ENCODE measurements at regions not wholly inside any gene's neighbourhood (a gene's known extent, or its start where the extent isn't known, plus 50 kb on each side); places are given as distances from the start of the nearest gene placed in this dataset.

- Histone ChIP-seq H3K27ac (ENCODE audit: low read length) (no peak overlapping the region), H3K4me1 (ENCODE audit: control insufficient read depth, insufficient read depth, low read length) (no peaks in the 10 kb centered on the region), H3K9me3 (ENCODE audit: control insufficient read depth, insufficient read depth, low read length) (no peaks in the 10 kb centered on the region), H3K4me3 (ENCODE audit: low read length) (no peak overlapping the region), H3K27me3 (ENCODE audit: control insufficient read depth, insufficient read depth, low read length) (no peaks in the 10 kb centered on the region), H3K36me3 (ENCODE audit: control insufficient read depth, insufficient read depth, low read length) (no peaks in the 10 kb centered on the region)
- Mint-ChIP-seq H3K4me1 (no peaks in the 10 kb centered on the region), H3K27ac (no peak overlapping the region), H3K27me3 (ENCODE audit: low read depth in 2 of 2) (no peaks in the 10 kb centered on the region), H3K36me3 (no peaks in the 10 kb centered on the region), H3K9me3 (peaks cover 8 to 19% of the 10 kb centered on the region in 2 donors), H3K4me3 (no peak overlapping the region)
- 78% methylated on average over 1 of the region's 1 CpG for WGBS (ENCODE audit: insufficient coverage)
- intact Hi-C loops (cut with micrococcal nuclease), result no loop called here
- TF ChIP-seq CTCF (IDR thresholded peaks at IDR 0.05), result no peak
- DNase-seq, result no peak
- ATAC-seq, result no peak
Observed at GRCh38 chr4:31325300-31325699, 605.1 kb downstream of the PCDH7 start.

- no peak overlapping the region for H3K27ac ChIP-seq (ENCODE audit: low read length)
- 82% methylated on average over 5 of the region's 6 CpGs for WGBS (ENCODE audit: insufficient coverage)
- Mint-ChIP-seq H3K27ac (no peak overlapping the region), H3K9me3 (peaks cover 6 to 15% of the 10 kb centered on the region in 2 donors), H3K4me3 (no peak overlapping the region), H3K27me3 (ENCODE audit: low read depth in 2 of 2) (no peaks in the 10 kb centered on the region), H3K36me3 (no peaks in the 10 kb centered on the region), H3K4me1 (no peaks in the 10 kb centered on the region)
- TF ChIP-seq CTCF (IDR thresholded peaks at IDR 0.05), result no peak
- intact Hi-C loops (cut with micrococcal nuclease), result no loop called here
- H3K36me3 ChIP-seq (ENCODE audit: control insufficient read depth, insufficient read depth, low read length), result no peaks in the 10 kb centered on the region
- H3K27me3 ChIP-seq (ENCODE audit: control insufficient read depth, insufficient read depth, low read length), result no peaks in the 10 kb centered on the region
- DNase-seq (no peak), ATAC-seq (no peak)
- no peak overlapping the region for H3K4me3 ChIP-seq (ENCODE audit: low read length)
- H3K4me1 ChIP-seq (ENCODE audit: control insufficient read depth, insufficient read depth, low read length), result no peaks in the 10 kb centered on the region
- no peaks in the 10 kb centered on the region for H3K9me3 ChIP-seq (ENCODE audit: control insufficient read depth, insufficient read depth, low read length)
Observed at GRCh38 chr4:31327031-31327430, 606.9 kb downstream of the PCDH7 start.

GRCh38 chr4:31328932-31329331, 608.8 kb downstream of the PCDH7 start:
- Histone ChIP-seq H3K36me3 (ENCODE audit: control insufficient read depth, insufficient read depth, low read length) (no peaks in the 10 kb centered on the region), H3K27ac (ENCODE audit: low read length) (no peak overlapping the region), H3K27me3 (ENCODE audit: control insufficient read depth, insufficient read depth, low read length) (no peaks in the 10 kb centered on the region), H3K4me3 (ENCODE audit: low read length) (no peak overlapping the region), H3K4me1 (ENCODE audit: control insufficient read depth, insufficient read depth, low read length) (no peaks in the 10 kb centered on the region), H3K9me3 (ENCODE audit: control insufficient read depth, insufficient read depth, low read length) (no peaks in the 10 kb centered on the region)
- no peak for ATAC-seq
- peaks cover 4 to 10% of the 10 kb centered on the region in 2 donors for H3K9me3 Mint-ChIP-seq
- H3K4me3 Mint-ChIP-seq, result no peak overlapping the region
- no peaks in the 10 kb centered on the region for H3K27me3 Mint-ChIP-seq (ENCODE audit: low read depth in 2 of 2)
- H3K4me1 Mint-ChIP-seq, result no peaks in the 10 kb centered on the region
- intact Hi-C loops (cut with micrococcal nuclease), result no loop called here
- H3K27ac Mint-ChIP-seq, result no peak overlapping the region
- DNase-seq, result no peak
- TF ChIP-seq CTCF (IDR thresholded peaks at IDR 0.05), result no peak
- no peaks in the 10 kb centered on the region for H3K36me3 Mint-ChIP-seq
- 67% methylated on average over 1 of the region's 1 CpG for WGBS (ENCODE audit: insufficient coverage)

DNA sequence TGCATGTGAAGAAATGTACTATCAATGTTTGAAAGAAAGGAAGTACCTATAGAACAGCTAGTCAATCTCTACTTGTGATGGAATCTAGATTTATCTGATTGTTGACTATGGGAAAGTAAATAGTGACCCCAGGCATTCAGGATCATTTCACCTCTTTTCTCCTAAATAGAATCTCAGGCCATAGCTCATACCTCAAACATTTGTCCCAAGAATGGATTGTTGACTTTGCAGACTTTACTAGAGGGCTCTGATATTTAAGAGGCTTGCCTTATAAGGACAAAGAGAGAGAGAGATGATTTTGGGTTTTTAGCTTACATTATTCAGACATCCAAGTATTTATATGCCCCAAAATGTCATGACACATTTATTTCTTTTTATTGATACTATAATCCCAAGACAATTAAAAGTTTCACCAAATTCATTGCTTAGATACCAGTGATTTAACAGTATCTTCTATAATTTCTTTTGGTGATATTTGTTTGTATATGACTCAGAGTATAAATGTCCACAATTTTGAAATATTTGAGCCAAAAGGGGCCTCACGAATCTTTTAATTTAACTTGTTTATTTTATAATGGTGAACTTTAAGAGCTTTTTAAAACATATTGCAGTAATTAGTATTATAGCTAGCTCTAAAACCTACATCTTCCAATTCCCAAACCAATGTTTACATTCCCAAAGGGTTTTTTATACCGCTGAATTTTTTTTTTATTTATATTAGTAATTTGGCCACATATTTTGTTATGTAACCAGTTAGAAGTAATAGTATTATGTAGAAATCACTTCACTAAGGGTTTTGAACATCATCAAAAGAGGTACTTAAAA, 614.1 kb downstream of the PCDH7 start:
- Histone ChIP-seq H3K4me3 (ENCODE audit: low read length) (no peak overlapping the region), H3K36me3 (ENCODE audit: control insufficient read depth, insufficient read depth, low read length) (no peaks in the 10 kb centered on the region), H3K27ac (ENCODE audit: low read length) (no peak overlapping the region), H3K9me3 (ENCODE audit: control insufficient read depth, insufficient read depth, low read length) (no peaks in the 10 kb centered on the region), H3K27me3 (ENCODE audit: control insufficient read depth, insufficient read depth, low read length) (no peaks in the 10 kb centered on the region), H3K4me1 (ENCODE audit: control insufficient read depth, insufficient read depth, low read length) (no peaks in the 10 kb centered on the region)
- TF ChIP-seq CTCF (IDR thresholded peaks at IDR 0.05), result no peak
- H3K27ac Mint-ChIP-seq, result no peak overlapping the region
- H3K9me3 Mint-ChIP-seq, result peaks cover 3 to 6% of the 10 kb centered on the region in 2 donors
- H3K4me3 Mint-ChIP-seq, result no peak overlapping the region
- no peaks in the 10 kb centered on the region for H3K36me3 Mint-ChIP-seq
- H3K4me1 Mint-ChIP-seq, result no peaks in the 10 kb centered on the region
- ATAC-seq, result no peak
- H3K27me3 Mint-ChIP-seq (ENCODE audit: low read depth in 2 of 2), result no peaks in the 10 kb centered on the region
- no CpG with 5 or more reads among the region's 2 CpGs for WGBS (ENCODE audit: insufficient coverage)
- DNase-seq, result no peak
- intact Hi-C loops (cut with micrococcal nuclease), result no loop called here

All from natural killer cell (primary cell).